GM12865 (cell line): ENCODE measurements at regions not wholly inside any gene's neighbourhood (a gene's known extent, or its start where the extent isn't known, plus 50 kb on each side); places are given as distances from the start of the nearest gene placed in this dataset.

ENCODE experiments used
- DNase-seq: peaks from one replicate; pipeline ENCODE4 v3.0.0; 2010; ENCODE audit warnings: low read depth
- H3K4me3 ChIP-seq: 2 replicates; pipeline ENCODE4 v1.5.1; 2011; ENCODE audit warnings: mild to moderate bottlenecking, low read depth, low read length, control low read depth
- TF ChIP-seq, protein P1 (sequence below): IDR thresholded peaks from 2 replicates; pipeline ENCODE4 v1.5.1; 2011; ENCODE audit warnings: low read length, control low read depth, low read depth, inconsistent platforms; ENCODE audit not compliant: insufficient read depth; ENCODE audit errors: missing control alignments

DNA sequence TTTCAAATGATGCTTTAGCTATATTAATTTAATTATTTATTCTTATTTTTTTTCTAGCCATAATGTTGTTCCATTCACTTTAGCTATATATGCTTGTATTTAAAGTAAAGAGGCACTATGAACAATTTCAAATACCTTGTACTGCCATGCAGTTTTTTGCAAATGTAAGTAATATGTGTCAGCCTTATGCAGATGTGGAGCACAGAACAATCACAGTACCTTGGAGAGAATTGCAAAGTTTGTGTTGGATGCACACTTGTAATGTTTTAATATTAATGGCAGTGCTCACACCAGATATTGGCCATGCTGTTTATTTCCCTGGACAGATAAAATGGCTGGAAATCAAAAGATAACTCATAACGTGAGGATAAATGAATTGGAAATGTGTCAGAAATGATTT, 663.5 kb upstream of the SEMA3D start:
- no peak overlapping the region for H3K4me3 ChIP-seq
- no peak for DNase-seq

GRCh38 chr7:85840554-85840953, 653.7 kb upstream of the SEMA3D start:
- TF ChIP-seq, protein P1, sequence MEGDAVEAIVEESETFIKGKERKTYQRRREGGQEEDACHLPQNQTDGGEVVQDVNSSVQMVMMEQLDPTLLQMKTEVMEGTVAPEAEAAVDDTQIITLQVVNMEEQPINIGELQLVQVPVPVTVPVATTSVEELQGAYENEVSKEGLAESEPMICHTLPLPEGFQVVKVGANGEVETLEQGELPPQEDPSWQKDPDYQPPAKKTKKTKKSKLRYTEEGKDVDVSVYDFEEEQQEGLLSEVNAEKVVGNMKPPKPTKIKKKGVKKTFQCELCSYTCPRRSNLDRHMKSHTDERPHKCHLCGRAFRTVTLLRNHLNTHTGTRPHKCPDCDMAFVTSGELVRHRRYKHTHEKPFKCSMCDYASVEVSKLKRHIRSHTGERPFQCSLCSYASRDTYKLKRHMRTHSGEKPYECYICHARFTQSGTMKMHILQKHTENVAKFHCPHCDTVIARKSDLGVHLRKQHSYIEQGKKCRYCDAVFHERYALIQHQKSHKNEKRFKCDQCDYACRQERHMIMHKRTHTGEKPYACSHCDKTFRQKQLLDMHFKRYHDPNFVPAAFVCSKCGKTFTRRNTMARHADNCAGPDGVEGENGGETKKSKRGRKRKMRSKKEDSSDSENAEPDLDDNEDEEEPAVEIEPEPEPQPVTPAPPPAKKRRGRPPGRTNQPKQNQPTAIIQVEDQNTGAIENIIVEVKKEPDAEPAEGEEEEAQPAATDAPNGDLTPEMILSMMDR, result no peak
- no peak for DNase-seq
- H3K4me3 ChIP-seq, result no peak overlapping the region

More for the DNA sequence above, 663.5 kb upstream of the SEMA3D start:
- TF ChIP-seq, protein P1, result no peak

DNA sequence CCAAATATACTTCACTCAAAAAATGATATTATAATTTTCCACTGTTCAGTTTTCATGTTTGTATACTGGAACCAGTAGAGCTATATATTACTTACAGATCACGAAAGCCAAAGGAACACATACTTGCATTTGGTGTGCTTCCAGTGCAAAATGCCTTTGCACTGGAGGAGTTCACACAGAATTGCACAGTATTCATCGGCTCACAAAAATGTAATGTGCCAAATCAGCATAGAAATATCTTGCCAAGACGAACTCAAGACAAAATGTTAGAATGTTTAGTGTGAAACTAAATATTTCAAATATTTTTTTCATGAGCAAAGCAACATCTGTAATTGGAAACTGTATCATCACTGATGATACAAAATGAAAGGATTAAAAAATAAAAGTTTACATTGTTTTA, 646.2 kb upstream of the SEMA3D start:
- no peak for DNase-seq
- no peak overlapping the region for H3K4me3 ChIP-seq
- TF ChIP-seq, protein P1, result no peak

GRCh38 chr7:85830982-85831381, 644.1 kb upstream of the SEMA3D start:
- no peak overlapping the region for H3K4me3 ChIP-seq
- no peak for DNase-seq
- TF ChIP-seq, protein P1, result no peak

DNA sequence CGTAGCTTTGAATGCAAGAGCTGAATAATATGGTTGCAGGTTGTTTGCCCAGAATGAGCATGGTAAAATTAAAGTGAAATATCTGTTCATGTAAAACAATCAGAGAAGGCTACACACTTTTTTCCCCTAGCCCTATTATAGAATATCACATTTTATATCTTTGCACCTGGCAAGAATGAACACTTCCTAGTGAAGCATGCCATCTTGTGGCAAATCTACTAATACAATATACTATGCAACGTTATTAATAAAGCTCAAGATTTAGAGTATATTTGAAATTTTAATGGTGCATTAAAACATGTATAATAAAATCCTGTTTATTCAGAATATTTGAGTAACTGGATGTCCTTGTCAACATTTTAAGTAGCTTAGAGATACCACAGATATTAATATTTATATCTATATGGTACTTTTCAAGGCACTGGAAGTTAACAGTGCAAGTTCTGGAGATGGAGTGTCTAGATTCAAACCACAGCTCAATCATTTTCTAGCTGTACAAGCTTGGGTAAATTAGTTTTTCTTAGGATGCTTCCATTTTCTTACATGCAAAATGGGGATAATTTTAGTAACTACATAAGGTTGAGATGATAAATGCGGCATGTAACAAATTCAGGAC, 643.1 kb upstream of the SEMA3D start:
- H3K4me3 ChIP-seq, result no peak overlapping the region
- TF ChIP-seq, protein P1, result no peak
- no peak for DNase-seq

GRCh38 chr7:85829176-85829575, 642.3 kb upstream of the SEMA3D start:
- no peak for DNase-seq
- TF ChIP-seq, protein P1, result no peak

DNA sequence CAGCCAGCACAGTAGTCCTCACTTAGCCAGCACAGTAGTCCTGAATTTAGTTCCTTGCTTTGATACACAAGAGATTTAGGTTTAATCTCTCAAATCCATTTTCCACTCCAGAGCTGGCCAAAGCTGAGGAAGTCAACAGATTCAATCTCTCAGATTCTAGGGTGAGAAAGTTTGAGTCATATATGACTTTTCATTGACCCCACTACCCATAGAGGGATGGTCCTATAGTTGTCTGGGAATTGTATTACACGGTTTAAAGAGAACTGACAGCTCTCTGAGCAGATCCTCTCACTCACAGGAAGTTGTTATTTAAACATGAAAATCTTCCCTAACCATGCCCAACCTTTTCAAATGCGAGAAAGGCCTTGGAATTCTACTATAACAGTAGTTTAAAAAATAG, 641.8 kb upstream of the SEMA3D start:
- no peak overlapping the region for H3K4me3 ChIP-seq
- DNase-seq, result no peak
- TF ChIP-seq, protein P1, result no peak

More at GRCh38 chr7:85829176-85829575, 642.3 kb upstream of the SEMA3D start:
- H3K4me3 ChIP-seq, result no peak overlapping the region
